ENCODE measurements at regions not wholly inside any gene's neighbourhood (a gene's known extent, or its start where the extent isn't known, plus 50 kb on each side); places are given as distances from the start of the nearest gene placed in this dataset.

- no peaks in the 10 kb centered on the region for H3K9me3 ChIP-seq (ENCODE audit: control insufficient read depth, low read depth, low read length)
- no peak overlapping the region for H2AFZ ChIP-seq (ENCODE audit: control insufficient read depth, low read length)
- DNase-seq (ENCODE audit: low read depth, low spot score) (no peak), FAIRE-seq (no peak)
- no peak overlapping the region for H3K27ac ChIP-seq (ENCODE audit: control insufficient read depth, insufficient read depth, low read length)
- no peak overlapping the region for H3K4me3 ChIP-seq (ENCODE audit: control insufficient read depth in 2 of 3, extremely low read depth in 1 of 3, insufficient read depth in 2 of 3, low read depth in 1 of 3, low read length in 3 of 3)
- H3K79me2 ChIP-seq (ENCODE audit: control insufficient read depth, insufficient read depth, low read length), result no peaks in the 10 kb centered on the region
- no peaks in the 10 kb centered on the region for H3K9me1 ChIP-seq (ENCODE audit: control insufficient read depth, extremely low read depth, insufficient read depth, low read length)
- TF ChIP-seq EZH2 (IDR thresholded peaks at IDR 0.05; ENCODE audit: low read length) (no peak), CTCF (optimal IDR thresholded peaks at IDR 0.05 in 1 of 3, IDR thresholded peaks at IDR 0.05 in 1 of 3, conservative IDR thresholded peaks at IDR 0.05 in 1 of 3; ENCODE audit: extremely low read depth in 1 of 3, insufficient read depth in 2 of 3, low read length in 3 of 3) (peak in 1 of 3 experiments; percentile 14)
- no peaks in the 10 kb centered on the region for H4K20me1 ChIP-seq (ENCODE audit: control insufficient read depth, extremely low read depth, insufficient read depth, low read length)
- no peaks in the 10 kb centered on the region for H3K36me3 ChIP-seq (ENCODE audit: control insufficient read depth in 2 of 2, extremely low read depth in 1 of 2, insufficient read depth in 2 of 2, low read length in 2 of 2)
- dilution Hi-C loops (cut with MboI; ENCODE audit: extremely low pct_ligation_motif_present, low sequenced_read_pairs), result no loop called here
- no peaks in the 10 kb centered on the region for H3K4me1 ChIP-seq (ENCODE audit: control insufficient read depth, extremely low read depth, insufficient read depth, low read length)
- no peak overlapping the region for H3K9ac ChIP-seq (ENCODE audit: control insufficient read depth, extremely low read depth, insufficient read depth, low read length)
- no peaks in the 10 kb centered on the region for H3K27me3 ChIP-seq (ENCODE audit: control insufficient read depth, extremely low read depth, insufficient read depth, low read length)
- no peak overlapping the region for H3K4me2 ChIP-seq (ENCODE audit: control insufficient read depth, extremely low read depth, insufficient read depth, low read depth, low read length)
These were observed 148.6 kb upstream of the TTC29 start for GRCh38 chr4:147094238-147094637.

GRCh38 chr4:147096667-147097604, 151.3 kb upstream of the TTC29 start:
- dilution Hi-C loops (cut with MboI; ENCODE audit: extremely low pct_ligation_motif_present, low sequenced_read_pairs), result no loop called here
- Histone ChIP-seq H2AFZ (ENCODE audit: control insufficient read depth, low read length) (no peak overlapping the region), H3K9me3 (ENCODE audit: control insufficient read depth, low read depth, low read length) (no peaks in the 10 kb centered on the region), H3K4me3 (ENCODE audit: control insufficient read depth in 2 of 3, extremely low read depth in 1 of 3, insufficient read depth in 2 of 3, low read depth in 1 of 3, low read length in 3 of 3) (no peak overlapping the region), H3K79me2 (ENCODE audit: control insufficient read depth, insufficient read depth, low read length) (no peaks in the 10 kb centered on the region), H4K20me1 (ENCODE audit: control insufficient read depth, extremely low read depth, insufficient read depth, low read length) (no peaks in the 10 kb centered on the region), H3K9me1 (ENCODE audit: control insufficient read depth, extremely low read depth, insufficient read depth, low read length) (no peaks in the 10 kb centered on the region), H3K27ac (ENCODE audit: control insufficient read depth, insufficient read depth, low read length) (no peak overlapping the region), H3K4me2 (ENCODE audit: control insufficient read depth, extremely low read depth, insufficient read depth, low read depth, low read length) (no peak overlapping the region), H3K9ac (ENCODE audit: control insufficient read depth, extremely low read depth, insufficient read depth, low read length) (no peak overlapping the region), H3K4me1 (ENCODE audit: control insufficient read depth, extremely low read depth, insufficient read depth, low read length) (no peaks in the 10 kb centered on the region), H3K27me3 (ENCODE audit: control insufficient read depth, extremely low read depth, insufficient read depth, low read length) (peaks cover 4% of the 10 kb centered on the region), H3K36me3 (ENCODE audit: control insufficient read depth in 2 of 2, extremely low read depth in 1 of 2, insufficient read depth in 2 of 2, low read length in 2 of 2) (no peaks in the 10 kb centered on the region)
- no peak for TF ChIP-seq EZH2 (IDR thresholded peaks at IDR 0.05; ENCODE audit: low read length)
- peak in 2 of 3 experiments; percentile 18 to 41 for TF ChIP-seq CTCF (optimal IDR thresholded peaks at IDR 0.05 in 1 of 3, IDR thresholded peaks at IDR 0.05 in 1 of 3, conservative IDR thresholded peaks at IDR 0.05 in 1 of 3; ENCODE audit: extremely low read depth in 1 of 3, insufficient read depth in 2 of 3, low read length in 3 of 3)
- no peak for FAIRE-seq
- peak; percentile 4 for DNase-seq (ENCODE audit: low read depth, low spot score)
